ENCODE measurements at regions not wholly inside any gene's neighbourhood (a gene's known extent, or its start where the extent isn't known, plus 50 kb on each side); places are given as distances from the start of the nearest gene placed in this dataset.
"Not testable (repeated sequence)": the region's sequence is repeated elsewhere in the genome, so short reads cannot be mapped to it uniquely, and the experiment has no call there.

GRCh38 chr4:152193059-152193458 lies 342.8 kb downstream of the FBXW7 start:
- no peak for DNase-seq (ENCODE audit: low spot score)

GRCh38 chr4:152190907-152191306 lies 345.0 kb downstream of the FBXW7 start:
- DNase-seq (ENCODE audit: low spot score) = no peak

- no peak for DNase-seq (ENCODE audit: low spot score)
Observed at GRCh38 chr4:152189451-152190179, 346.3 kb downstream of the FBXW7 start.

GRCh38 chr4:152188801-152189200 lies 347.1 kb downstream of the FBXW7 start:
- no peak for DNase-seq (ENCODE audit: low spot score)

GRCh38 chr4:152187693-152188092 lies 348.2 kb downstream of the FBXW7 start:
- DNase-seq (ENCODE audit: low spot score) = no peak

GRCh38 chr4:152185786-152186550 lies 349.9 kb downstream of the FBXW7 start:
- no peak for DNase-seq (ENCODE audit: low spot score)

GRCh38 chr4:152181150-152181549 lies 354.7 kb downstream of the FBXW7 start:
- DNase-seq (ENCODE audit: low spot score) = no peak

- no peak for DNase-seq (ENCODE audit: low spot score)
Observed at GRCh38 chr4:152180369-152180768, 355.5 kb downstream of the FBXW7 start.

GRCh38 chr4:152177538-152177937 lies 358.4 kb downstream of the FBXW7 start:
- not testable (repeated sequence) for DNase-seq (ENCODE audit: low spot score)

GRCh38 chr4:152176627-152177214 lies 359.2 kb downstream of the FBXW7 start:
- no peak for DNase-seq (ENCODE audit: low spot score)

GRCh38 chr4:152175586-152175985 lies 360.3 kb downstream of the FBXW7 start:
- no peak for DNase-seq (ENCODE audit: low spot score)

- DNase-seq (ENCODE audit: low spot score) = no peak
Observed at GRCh38 chr4:152172146-152172545, 363.7 kb downstream of the FBXW7 start.

GRCh38 chr4:152171556-152171955 lies 364.3 kb downstream of the FBXW7 start:
- DNase-seq (ENCODE audit: low spot score) = no peak

GRCh38 chr4:152169683-152170082 lies 366.2 kb downstream of the FBXW7 start:
- DNase-seq (ENCODE audit: low spot score) = no peak

GRCh38 chr4:152168987-152169616 lies 366.8 kb downstream of the FBXW7 start:
- no peak for DNase-seq (ENCODE audit: low spot score)

GRCh38 chr4:152166567-152166966 lies 369.3 kb downstream of the FBXW7 start:
- DNase-seq (ENCODE audit: low spot score) = no peak

GRCh38 chr4:152165846-152166245 lies 370.0 kb downstream of the FBXW7 start:
- no peak for DNase-seq (ENCODE audit: low spot score)

GRCh38 chr4:152165146-152165545 lies 370.7 kb downstream of the FBXW7 start:
- DNase-seq (ENCODE audit: low spot score) = peak; percentile 69

GRCh38 chr4:152164561-152164960 lies 371.3 kb downstream of the FBXW7 start:
- no peak for DNase-seq (ENCODE audit: low spot score)

GRCh38 chr4:152162331-152162697 lies 373.6 kb downstream of the FBXW7 start:
- DNase-seq (ENCODE audit: low spot score) = no peak

- DNase-seq (ENCODE audit: low spot score) = no peak
Observed at GRCh38 chr4:152161676-152162330, 374.1 kb downstream of the FBXW7 start.

- DNase-seq (ENCODE audit: low spot score) = no peak
Observed at GRCh38 chr4:152160225-152160800, 375.6 kb downstream of the FBXW7 start.
